H9 (cell line): ENCODE measurements at regions not wholly inside any gene's neighbourhood (a gene's known extent, or its start where the extent isn't known, plus 50 kb on each side); places are given as distances from the start of the nearest gene placed in this dataset.

Experiments
- DNase-seq: peaks from one replicate; pipeline ENCODE4 v3.0.0-alpha.2; 2017
- H2AFZ ChIP-seq: one replicate; pipeline ENCODE4 v1.6.1; 2013; ENCODE audit warnings: mild to moderate bottlenecking, low read length, control low read depth, moderate library complexity
- H2AK5ac ChIP-seq: 2 replicates; pipeline ENCODE4 v1.6.1; 2013; ENCODE audit warnings: low read length, control low read depth, mixed read lengths; ENCODE audit not compliant: insufficient read length
- H2BK120ac ChIP-seq: one replicate; pipeline ENCODE4 v1.6.1; 2013; ENCODE audit warnings: low read depth, mild to moderate bottlenecking, low read length, control low read depth, inconsistent platforms; ENCODE audit not compliant: poor library complexity, severe bottlenecking
- H2BK12ac ChIP-seq: 2 replicates; pipeline ENCODE4 v1.6.1; 2013; ENCODE audit warnings: low read length, control low read depth, mixed read lengths, low read depth; ENCODE audit not compliant: insufficient read length
- H2BK15ac ChIP-seq: 2 replicates; pipeline ENCODE4 v1.6.1; 2013; ENCODE audit warnings: low read depth, low read length, control low read depth
- H2BK20ac ChIP-seq: one replicate; pipeline ENCODE4 v1.6.1; 2013; ENCODE audit warnings: low read depth, mild to moderate bottlenecking, low read length, control low read depth, inconsistent platforms; ENCODE audit not compliant: poor library complexity, severe bottlenecking
- H2BK5ac ChIP-seq: 2 replicates; pipeline ENCODE4 v1.6.1; 2013; ENCODE audit warnings: low read length, control low read depth, mixed read lengths; ENCODE audit not compliant: insufficient read length
- H3K14ac ChIP-seq: 2 replicates; pipeline ENCODE4 v1.6.1; 2013; ENCODE audit warnings: low read length, control low read depth; ENCODE audit not compliant: insufficient read depth
- H3K18ac ChIP-seq: 2 replicates; pipeline ENCODE4 v1.6.1; 2013; ENCODE audit warnings: low read depth, mild to moderate bottlenecking, mixed read lengths, low read length, control low read depth; ENCODE audit not compliant: insufficient read length
- H3K23ac ChIP-seq: 2 replicates; pipeline ENCODE4 v1.6.1; 2013; ENCODE audit warnings: low read length, control low read depth, mixed read lengths, low read depth; ENCODE audit not compliant: insufficient read length
- H3K23me2 ChIP-seq: 2 replicates; pipeline ENCODE4 v1.6.1; 2013; ENCODE audit warnings: low read depth, mild to moderate bottlenecking, mixed read lengths, low read length, control low read depth; ENCODE audit not compliant: insufficient read length, poor library complexity, severe bottlenecking
- H3K27ac ChIP-seq: 2 replicates; pipeline ENCODE4 v1.5.1; 2013; ENCODE audit warnings: low read length, control low read depth, mixed read lengths, low read depth; ENCODE audit not compliant: insufficient read length
- H3K27me3 ChIP-seq: 2 replicates; pipeline ENCODE4 v1.6.1; 2013; ENCODE audit warnings: low read length, control low read depth, inconsistent platforms; ENCODE audit not compliant: insufficient read depth
- H3K4ac ChIP-seq: 2 replicates; pipeline ENCODE4 v1.6.1; 2013; ENCODE audit warnings: low read depth, mild to moderate bottlenecking, control low read depth, inconsistent platforms, low read length, moderate library complexity
- H3K4me1 ChIP-seq: 2 replicates; pipeline ENCODE4 v1.6.1; 2013; ENCODE audit warnings: low read length, control low read depth, inconsistent platforms; ENCODE audit not compliant: insufficient read depth
- H3K4me2 ChIP-seq: 2 replicates; pipeline ENCODE4 v1.6.1; 2013; ENCODE audit warnings: low read length, control low read depth, mixed read lengths; ENCODE audit not compliant: insufficient read length, insufficient read depth
- H3K56ac ChIP-seq: 2 replicates; pipeline ENCODE4 v1.6.1; 2013; ENCODE audit warnings: low read depth, mild to moderate bottlenecking, mixed read lengths, low read length, control low read depth; ENCODE audit not compliant: insufficient read length
- H3K79me1 ChIP-seq: 2 replicates; pipeline ENCODE4 v1.6.1; 2013; ENCODE audit warnings: low read depth, mild to moderate bottlenecking, moderate library complexity, low read length, control low read depth, inconsistent platforms; ENCODE audit not compliant: insufficient read depth, poor library complexity, severe bottlenecking
- H3K79me2 ChIP-seq: 2 replicates; pipeline ENCODE4 v1.6.1; 2013; ENCODE audit warnings: low read length, control low read depth, inconsistent platforms; ENCODE audit not compliant: insufficient read depth
- H3K9ac ChIP-seq: 2 replicates; pipeline ENCODE4 v1.6.1; 2013; ENCODE audit warnings: low read length, control low read depth, mixed read lengths; ENCODE audit not compliant: insufficient read length; ENCODE audit errors: extremely low read depth
- H3K9me3 ChIP-seq: one replicate; pipeline ENCODE4 v1.6.1; 2013; ENCODE audit warnings: low read depth, low read length, inconsistent platforms; ENCODE audit not compliant: control insufficient read depth
- H3T11ph ChIP-seq: one replicate; pipeline ENCODE4 v1.6.1; 2013; ENCODE audit warnings: mild to moderate bottlenecking, low read length, control low read depth, inconsistent platforms
- H4K20me1 ChIP-seq: one replicate; pipeline ENCODE4 v1.6.1; 2013; ENCODE audit not compliant: control insufficient read depth, insufficient read length, insufficient read depth
- H4K5ac ChIP-seq: 2 replicates; pipeline ENCODE4 v1.6.1; 2013; ENCODE audit warnings: low read depth, mild to moderate bottlenecking, mixed read lengths, low read length, control low read depth; ENCODE audit not compliant: insufficient read length
- H4K8ac ChIP-seq: replicated peaks from 2 replicates; pipeline ENCODE4 v1.6.1; 2013; ENCODE audit warnings: low read length, control low read depth, mixed read lengths, low read depth; ENCODE audit not compliant: insufficient read length
- H4K91ac ChIP-seq: 2 replicates; pipeline ENCODE4 v1.6.1; 2013; ENCODE audit warnings: low read depth, mild to moderate bottlenecking, moderate library complexity, mixed read lengths, low read length, control low read depth; ENCODE audit not compliant: insufficient read length
- H3K27ac Mint-ChIP-seq, 3 experiments: 2 replicates in 2 of 3; 3 replicates in 1 of 3; pipeline ENCODE4 v1.8.0; 2020 to 2021; ENCODE audit warnings: mixed read lengths in 3 of 3, mild to moderate bottlenecking in 1 of 3, moderate library complexity in 1 of 3
- H3K27me3 Mint-ChIP-seq: 2 replicates; pipeline ENCODE4 v1.8.0; 2021; ENCODE audit warnings: low read depth, mild to moderate bottlenecking, moderate library complexity, mixed read lengths
- H3K36me3 Mint-ChIP-seq, 3 experiments: 2 replicates in 2 of 3; 3 replicates in 1 of 3; pipeline ENCODE4 v1.8.0; 2020 to 2021; ENCODE audit warnings: low read depth in 3 of 3, mixed read lengths in 3 of 3; ENCODE audit not compliant: insufficient read depth in 1 of 3
- H3K4me1 Mint-ChIP-seq, 2 experiments: 2 replicates each; pipeline ENCODE4 v1.8.0; 2020; ENCODE audit warnings: mixed read lengths in 2 of 2
- H3K4me3 Mint-ChIP-seq, 2 experiments: 2 replicates in 1 of 2; 3 replicates in 1 of 2; pipeline ENCODE4 v1.8.0; 2020 to 2021; ENCODE audit warnings: mild to moderate bottlenecking in 2 of 2, mixed read lengths in 2 of 2, moderate library complexity in 1 of 2
- H3K9me3 Mint-ChIP-seq, 2 experiments: 2 replicates in 1 of 2; 3 replicates in 1 of 2; pipeline ENCODE4 v1.8.0; 2020; ENCODE audit warnings: mild to moderate bottlenecking in 2 of 2, mixed read lengths in 2 of 2, moderate library complexity in 1 of 2
- WGBS: extraction: QIAGEN DNeasy Blood & Tissue Kit; methylation state at CpG from one replicate; pipeline ENCODE4 v1.1.7; 2013; ENCODE audit warnings: missing lambda C conversion rate, low lambda C conversion rate, mixed read lengths; ENCODE audit not compliant: insufficient read length; ENCODE audit errors: extremely low coverage; 5-methylcytosine and 5-hydroxymethylcytosine counted together
- TF ChIP-seq, protein P1 (sequence below): fragments of 200-600 bp; sonication (generic); conservative IDR thresholded peaks from 3 replicates; pipeline ENCODE4 v1.8.0; 2021; ENCODE audit warnings: antibody characterized with exemption, mild to moderate bottlenecking

- no peak overlapping the region for H3K4me3 Mint-ChIP-seq
- H3K56ac ChIP-seq = no peak overlapping the region
- H4K5ac ChIP-seq = no peak overlapping the region
- WGBS = no CpG with 5 or more reads among the region's 5 CpGs
- no peaks in the 10 kb centered on the region for H4K20me1 ChIP-seq
- no peaks in the 10 kb centered on the region for H3K4me1 Mint-ChIP-seq
- no peaks in the 10 kb centered on the region for H3K9me3 ChIP-seq
- no peak overlapping the region for H3T11ph ChIP-seq
- H3K23ac ChIP-seq = no peak overlapping the region
- no peak overlapping the region for H2BK15ac ChIP-seq
- no peak overlapping the region for H2AK5ac ChIP-seq
- H3K79me2 ChIP-seq = no peaks in the 10 kb centered on the region
- no peak overlapping the region for H3K18ac ChIP-seq
- no peak overlapping the region for H3K4ac ChIP-seq
- H2BK20ac ChIP-seq = no peak overlapping the region
- H2BK120ac ChIP-seq = no peak overlapping the region
- no peaks in the 10 kb centered on the region for H3K23me2 ChIP-seq
- DNase-seq = no peak
- H3K79me1 ChIP-seq = no peaks in the 10 kb centered on the region
- no peak overlapping the region for H3K9ac ChIP-seq
- no peak overlapping the region for H3K4me2 ChIP-seq
- no peaks in the 10 kb centered on the region for H3K27me3 Mint-ChIP-seq
- no peak overlapping the region for H3K27ac ChIP-seq
- no peaks in the 10 kb centered on the region for H3K27me3 ChIP-seq
- no peaks in the 10 kb centered on the region; a peak in 1 of 7 replicates for H3K36me3 Mint-ChIP-seq
- H2AFZ ChIP-seq = no peak overlapping the region
- H4K91ac ChIP-seq = no peak overlapping the region
- H3K4me1 ChIP-seq = no peaks in the 10 kb centered on the region
- no peak overlapping the region for H4K8ac ChIP-seq
- H3K9me3 Mint-ChIP-seq = peaks cover 0 to 7% of the 10 kb centered on the region in 2 experiments; a peak in 3 of 5 replicates
- TF ChIP-seq, protein P1, sequence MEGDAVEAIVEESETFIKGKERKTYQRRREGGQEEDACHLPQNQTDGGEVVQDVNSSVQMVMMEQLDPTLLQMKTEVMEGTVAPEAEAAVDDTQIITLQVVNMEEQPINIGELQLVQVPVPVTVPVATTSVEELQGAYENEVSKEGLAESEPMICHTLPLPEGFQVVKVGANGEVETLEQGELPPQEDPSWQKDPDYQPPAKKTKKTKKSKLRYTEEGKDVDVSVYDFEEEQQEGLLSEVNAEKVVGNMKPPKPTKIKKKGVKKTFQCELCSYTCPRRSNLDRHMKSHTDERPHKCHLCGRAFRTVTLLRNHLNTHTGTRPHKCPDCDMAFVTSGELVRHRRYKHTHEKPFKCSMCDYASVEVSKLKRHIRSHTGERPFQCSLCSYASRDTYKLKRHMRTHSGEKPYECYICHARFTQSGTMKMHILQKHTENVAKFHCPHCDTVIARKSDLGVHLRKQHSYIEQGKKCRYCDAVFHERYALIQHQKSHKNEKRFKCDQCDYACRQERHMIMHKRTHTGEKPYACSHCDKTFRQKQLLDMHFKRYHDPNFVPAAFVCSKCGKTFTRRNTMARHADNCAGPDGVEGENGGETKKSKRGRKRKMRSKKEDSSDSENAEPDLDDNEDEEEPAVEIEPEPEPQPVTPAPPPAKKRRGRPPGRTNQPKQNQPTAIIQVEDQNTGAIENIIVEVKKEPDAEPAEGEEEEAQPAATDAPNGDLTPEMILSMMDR = no peak
- no peak overlapping the region for H2BK12ac ChIP-seq
- no peak overlapping the region for H3K27ac Mint-ChIP-seq
- no peak overlapping the region for H3K14ac ChIP-seq
- H2BK5ac ChIP-seq = no peak overlapping the region
Observed at GRCh38 chr5:111572561-111572960, 60.2 kb upstream of the STARD4 start.
